OCI-LY1 (cell line): ENCODE measurements at regions not wholly inside any gene's neighbourhood (a gene's known extent, or its start where the extent isn't known, plus 50 kb on each side); places are given as distances from the start of the nearest gene placed in this dataset.

ENCODE experiments used
- CTCF ChIP-seq: fragments of 200-600 bp; sonication (generic), shearing (Covaris generic); IDR thresholded peaks from 2 replicates; pipeline ENCODE4 v1.5.1; 2017; ENCODE audit warnings: mild to moderate bottlenecking, antibody characterized with exemption, low read length, moderate library complexity, mixed read lengths
- EZH2 ChIP-seq: fragments of 200-600 bp; sonication (generic), shearing (Covaris generic); IDR thresholded peaks from 2 replicates; pipeline ENCODE4 v1.8.0; 2017; ENCODE audit warnings: borderline replicate concordance, mixed run types, mild to moderate bottlenecking, antibody characterized with exemption, low read length, moderate library complexity, mixed read lengths

GRCh38 chr6:119610265-119610664, 260.7 kb upstream of the MAN1A1 start:
- TF ChIP-seq CTCF (no peak), EZH2 (no peak)
